Breast epithelium (tissue), 3 donors: ENCODE measurements at regions not wholly inside any gene's neighbourhood (a gene's known extent, or its start where the extent isn't known, plus 50 kb on each side); places are given as distances from the start of the nearest gene placed in this dataset.

ENCODE experiments used
- POLR2A ChIP-seq: fragments of 450-650 bp; IDR thresholded peaks from one replicate; pipeline ENCODE4 v1.6.1; 2016; ENCODE audit warnings: antibody characterized with exemption, mild to moderate bottlenecking, moderate library complexity
- TF ChIP-seq, protein P1 (sequence below), 3 donors: fragments of 450-650 bp; IDR thresholded peaks; one replicate each; pipeline ENCODE4 v1.5.1; 2016 to 2017; ENCODE audit warnings: antibody characterized with exemption in 3 of 3, mild to moderate bottlenecking in 3 of 3, moderate library complexity in 3 of 3

DNA sequence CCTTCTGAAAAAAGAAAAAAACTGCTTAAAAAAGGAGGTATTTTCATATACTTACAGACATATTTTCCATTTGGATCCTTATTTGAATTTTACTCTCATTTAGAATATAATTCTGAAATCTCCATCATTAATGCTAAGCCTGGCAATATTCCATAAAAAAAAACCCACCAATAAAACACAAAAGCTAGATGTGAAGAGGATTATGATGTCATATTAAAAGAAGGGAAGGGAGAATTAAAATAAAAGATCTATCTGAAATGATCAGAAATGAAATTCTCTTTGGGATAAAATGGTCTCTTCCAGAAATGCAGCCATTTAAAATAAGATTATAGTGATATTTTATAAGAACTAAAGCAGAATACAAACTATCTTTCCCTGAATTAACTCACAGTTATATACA lies 206.7 kb upstream of the CAMK1G start:
- TF ChIP-seq, protein P1, sequence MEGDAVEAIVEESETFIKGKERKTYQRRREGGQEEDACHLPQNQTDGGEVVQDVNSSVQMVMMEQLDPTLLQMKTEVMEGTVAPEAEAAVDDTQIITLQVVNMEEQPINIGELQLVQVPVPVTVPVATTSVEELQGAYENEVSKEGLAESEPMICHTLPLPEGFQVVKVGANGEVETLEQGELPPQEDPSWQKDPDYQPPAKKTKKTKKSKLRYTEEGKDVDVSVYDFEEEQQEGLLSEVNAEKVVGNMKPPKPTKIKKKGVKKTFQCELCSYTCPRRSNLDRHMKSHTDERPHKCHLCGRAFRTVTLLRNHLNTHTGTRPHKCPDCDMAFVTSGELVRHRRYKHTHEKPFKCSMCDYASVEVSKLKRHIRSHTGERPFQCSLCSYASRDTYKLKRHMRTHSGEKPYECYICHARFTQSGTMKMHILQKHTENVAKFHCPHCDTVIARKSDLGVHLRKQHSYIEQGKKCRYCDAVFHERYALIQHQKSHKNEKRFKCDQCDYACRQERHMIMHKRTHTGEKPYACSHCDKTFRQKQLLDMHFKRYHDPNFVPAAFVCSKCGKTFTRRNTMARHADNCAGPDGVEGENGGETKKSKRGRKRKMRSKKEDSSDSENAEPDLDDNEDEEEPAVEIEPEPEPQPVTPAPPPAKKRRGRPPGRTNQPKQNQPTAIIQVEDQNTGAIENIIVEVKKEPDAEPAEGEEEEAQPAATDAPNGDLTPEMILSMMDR (IDR thresholded peaks at IDR 0.05): no peak
- no peak for TF ChIP-seq POLR2A
